Heart left ventricle (tissue), 16 donors: ENCODE measurements at regions not wholly inside any gene's neighbourhood (a gene's known extent, or its start where the extent isn't known, plus 50 kb on each side); places are given as distances from the start of the nearest gene placed in this dataset.
A peak's percentile ranks its signal among the peaks of the same experiment; 100 is the strongest.

ENCODE experiments used
- ATAC-seq, 4 donors: fragments of 200-7000 bp; cut with Tn5 transposase; one replicate each; pipeline ENCODE4 v1.9.1; 2020 to 2022; ENCODE audit warnings: moderate library complexity in 4 of 4, mild to moderate bottlenecking in 3 of 4, moderate number of reproducible peaks in 1 of 4
- DNase-seq, 5 donors: peaks; one replicate each; pipeline ENCODE4 v3.0.0-alpha.2; 2020
- H3K27ac ChIP-seq, 12 donors: fragments of 200-600 bp; sonication (generic) in 4 of 12; one replicate each; pipeline versions ENCODE4 v1.5.0 to v1.8.0; 2016 to 2022; ENCODE audit warnings: mild to moderate bottlenecking in 2 of 12
- H3K27me3 ChIP-seq, 9 donors: fragments of 200-600 bp; sonication (generic) in 2 of 9; one replicate each; pipeline versions ENCODE4 v1.5.1 to v1.8.0; 2016 to 2022; ENCODE audit warnings: mild to moderate bottlenecking in 3 of 9
- H3K36me3 ChIP-seq, 9 donors: fragments of 200-600 bp; sonication (generic) in 2 of 9; one replicate each; pipeline versions ENCODE4 v1.5.0 to v1.8.0; 2018 to 2022; ENCODE audit warnings: mild to moderate bottlenecking in 2 of 9
- H3K4me1 ChIP-seq, 12 donors: fragments of 200-600 bp; sonication (generic) in 4 of 12; one replicate each; pipeline versions ENCODE4 v1.5.0 to v1.8.0; 2016 to 2022; ENCODE audit warnings: mild to moderate bottlenecking in 3 of 12
- H3K4me3 ChIP-seq, 12 donors: fragments of 200-600 bp; sonication (generic) in 4 of 12; one replicate each; pipeline versions ENCODE4 v1.5.0 to v1.8.0; 2017 to 2022; ENCODE audit warnings: mild to moderate bottlenecking in 9 of 12, moderate library complexity in 4 of 12
- H3K9me3 ChIP-seq, 12 donors: fragments of 200-600 bp; sonication (generic) in 4 of 12; one replicate each; pipeline versions ENCODE4 v1.5.0 to v1.8.0; 2016 to 2022; ENCODE audit warnings: mild to moderate bottlenecking in 1 of 12
- POLR2A ChIP-seq, 2 donors: fragments of 450-650 bp; IDR thresholded peaks; one replicate each; pipeline ENCODE4 v1.6.1; 2017; ENCODE audit warnings: antibody characterized with exemption in 2 of 2, mild to moderate bottlenecking in 2 of 2, moderate library complexity in 2 of 2
- WGBS, 4 donors: extraction: QIAGEN DNeasy Blood & Tissue Kit in 2 of 4; methylation state at CpG; one replicate each; pipeline versions ENCODE4 v1.1.5 to v1.1.7; 2013 to 2018; 5-methylcytosine and 5-hydroxymethylcytosine counted together
- intact Hi-C, 10 donors: fragments of 100-400 bp; cut with DNase I; formaldehyde crosslinking; loops; one replicate each; pipeline versions ENCODE4 v1.11.1 to v1.14.2; 2022
- TF ChIP-seq, protein P1 (sequence below), 12 donors: fragments of 200-600 bp; sonication (generic) in 4 of 12; IDR thresholded peaks; one replicate each; pipeline versions ENCODE4 v1.5.0 to v1.8.0; 2018 to 2022; ENCODE audit warnings: antibody characterized with exemption in 12 of 12, mild to moderate bottlenecking in 5 of 12
- donor health status: ischemic (EF 13 %, LVEDD 7.1; RV severe dilation, severe dysfunction).
- donor health status: healthy with polysubstance abuse.
- donor health status: DM: no; HTN: yes; CAD: no.
- donor health status: DM: no; HTN: no; CAD: no.
- donor health status: ischemic (EF 25% LVEDD 6.9; RV normal size, moderate dysfunction).
- donor health status: ischemic (EF 25% LVEDD 5.7; RV mildly dilated, moderate dysfunction).
- donor health status: healthy.
- donor health status: DM: yes; HTN: yes; CAD: no.
- donor health status: ischemic (EF 35%, LVEDD 5.7; RV mildly dilated, moderate dysfunction).
- donor health status: nonischemic (EF 11% LVEDD 7.7; RV severe dilation, severe dysfunction).
- donor health status: DM: yes; HTN: yes; CAD: no.
- donor health status: PGD.
- donor health status: ischemic (EF 29% LVEDD 5.4; RV normal size, mild dysfunction).
- donor health status: nonischemic (EF 23%, LVEDD 6.1; RV moderate dilation, normal function).

DNA sequence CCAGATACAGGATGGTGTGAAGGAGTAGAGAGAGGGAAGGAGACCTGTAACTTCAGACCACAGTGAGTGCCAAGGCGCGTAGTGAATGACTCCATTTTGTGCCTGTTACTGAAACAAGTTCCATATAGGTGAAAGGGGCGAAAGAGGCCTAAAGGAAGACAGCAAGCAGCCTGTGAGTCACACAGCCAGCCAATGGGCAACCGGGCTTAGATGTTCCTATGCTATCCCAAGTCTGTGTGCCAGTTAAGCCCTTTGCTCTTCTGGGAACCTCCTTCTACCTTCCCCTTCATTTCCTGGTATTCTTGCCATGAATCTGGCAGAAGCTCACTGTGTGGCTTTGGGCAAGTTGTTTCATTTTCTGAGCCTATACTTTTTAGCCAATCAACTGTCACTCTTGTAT lies 161.8 kb upstream of the LDB2 start:
- H3K27me3 ChIP-seq = no peaks in the 10 kb centered on the region
- ATAC-seq = no peak
- H3K36me3 ChIP-seq = no peaks in the 10 kb centered on the region
- WGBS, 4 donors = 93 to 98% (median 95%) methylated on average over 4 of the region's 4 CpGs
- no peak overlapping the region for H3K4me3 ChIP-seq
- intact Hi-C loops = no loop called here
- no peaks in the 10 kb centered on the region for H3K9me3 ChIP-seq
- TF ChIP-seq, protein P1, sequence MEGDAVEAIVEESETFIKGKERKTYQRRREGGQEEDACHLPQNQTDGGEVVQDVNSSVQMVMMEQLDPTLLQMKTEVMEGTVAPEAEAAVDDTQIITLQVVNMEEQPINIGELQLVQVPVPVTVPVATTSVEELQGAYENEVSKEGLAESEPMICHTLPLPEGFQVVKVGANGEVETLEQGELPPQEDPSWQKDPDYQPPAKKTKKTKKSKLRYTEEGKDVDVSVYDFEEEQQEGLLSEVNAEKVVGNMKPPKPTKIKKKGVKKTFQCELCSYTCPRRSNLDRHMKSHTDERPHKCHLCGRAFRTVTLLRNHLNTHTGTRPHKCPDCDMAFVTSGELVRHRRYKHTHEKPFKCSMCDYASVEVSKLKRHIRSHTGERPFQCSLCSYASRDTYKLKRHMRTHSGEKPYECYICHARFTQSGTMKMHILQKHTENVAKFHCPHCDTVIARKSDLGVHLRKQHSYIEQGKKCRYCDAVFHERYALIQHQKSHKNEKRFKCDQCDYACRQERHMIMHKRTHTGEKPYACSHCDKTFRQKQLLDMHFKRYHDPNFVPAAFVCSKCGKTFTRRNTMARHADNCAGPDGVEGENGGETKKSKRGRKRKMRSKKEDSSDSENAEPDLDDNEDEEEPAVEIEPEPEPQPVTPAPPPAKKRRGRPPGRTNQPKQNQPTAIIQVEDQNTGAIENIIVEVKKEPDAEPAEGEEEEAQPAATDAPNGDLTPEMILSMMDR (IDR thresholded peaks at IDR 0.05) = no peak
- TF ChIP-seq POLR2A (IDR thresholded peaks at IDR 0.05) = no peak
- peak overlapping the region in 2 of 12 donors; percentile 24 to 50 for H3K27ac ChIP-seq
- DNase-seq = no peak
- H3K4me1 ChIP-seq = peaks cover 0 to 22% (median 0%) of the 10 kb centered on the region in 12 donors

DNA sequence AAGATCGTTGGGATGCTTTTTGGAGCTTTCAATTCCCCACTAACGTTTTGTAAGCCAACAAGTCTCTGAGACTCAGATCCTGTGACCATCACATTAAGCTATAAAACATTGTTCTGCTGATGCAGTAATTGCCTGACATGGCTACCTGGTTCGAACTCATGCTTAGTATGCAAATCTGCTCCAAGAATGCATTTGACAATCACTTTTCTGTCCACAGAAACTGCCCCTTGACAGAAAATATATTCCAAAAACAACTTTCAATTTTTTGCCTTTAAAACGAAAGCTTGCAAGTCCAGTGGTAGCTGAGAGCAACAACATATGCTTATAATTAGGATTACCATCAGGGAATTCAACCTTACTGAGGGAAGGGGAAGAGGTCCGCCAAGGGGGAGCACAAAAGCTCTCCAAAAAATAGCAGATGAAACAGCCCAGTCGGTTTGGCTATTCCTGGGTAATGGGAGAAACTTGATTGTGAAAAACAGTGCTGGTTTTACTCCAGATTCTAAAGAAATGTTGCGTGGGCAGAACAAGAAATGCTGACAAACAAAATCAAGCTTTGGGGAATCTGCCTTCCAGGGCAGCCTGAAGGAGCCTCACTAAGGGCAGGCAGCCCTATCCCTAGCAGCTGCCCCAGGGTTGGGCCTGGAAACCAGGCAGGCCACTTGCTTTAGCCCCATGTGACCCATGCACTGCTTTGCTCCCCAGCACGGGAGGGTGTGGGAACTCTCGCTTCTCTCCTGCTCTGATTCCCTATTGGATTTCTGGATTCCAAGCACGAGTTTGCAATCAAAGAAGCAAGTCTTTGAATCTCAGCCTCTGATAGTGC lies 160.7 kb upstream of the LDB2 start:
- no peaks in the 10 kb centered on the region for H3K36me3 ChIP-seq
- whole genome bisulfite sequencing, 4 donors = 57 to 70% (median 64%) methylated on average over 10 of the region's 10 CpGs
- intact Hi-C loops = no loop called here
- peaks cover 0 to 19% (median 0%) of the 10 kb centered on the region in 12 donors for H3K4me1 ChIP-seq
- TF ChIP-seq POLR2A (IDR thresholded peaks at IDR 0.05) = no peak
- TF ChIP-seq, protein P1 (IDR thresholded peaks at IDR 0.05) = no peak
- ATAC-seq = peak in 3 of 4 donors; percentile 49 to 72 (median 69)
- peak overlapping the region in 8 of 12 donors; percentile 7 to 54 (median 28) for H3K27ac ChIP-seq
- no peaks in the 10 kb centered on the region for H3K9me3 ChIP-seq
- H3K27me3 ChIP-seq = no peaks in the 10 kb centered on the region
- peak overlapping the region in 5 of 12 donors; percentile 6 to 36 (median 14) for H3K4me3 ChIP-seq
- DNase-seq = peak in 3 of 5 donors; percentile 21 to 68 (median 34)

DNA sequence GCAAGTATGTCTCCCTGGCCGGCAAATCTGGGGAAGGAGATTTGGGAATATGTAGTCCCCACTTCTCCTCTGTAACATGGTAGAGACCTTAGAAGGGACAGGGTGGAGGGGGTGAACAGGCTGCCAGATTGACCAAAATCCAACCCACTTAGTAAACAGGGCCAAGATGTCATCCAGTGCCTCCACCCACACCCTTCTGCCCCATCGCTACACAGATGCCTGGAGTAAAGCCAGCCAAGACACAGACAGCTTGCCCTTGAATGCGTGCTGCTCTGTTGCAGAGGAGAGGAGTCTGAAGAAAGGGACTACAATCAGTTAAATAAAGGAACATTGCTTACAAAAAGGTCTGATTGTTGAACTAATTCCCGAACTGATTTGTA lies 160.1 kb upstream of the LDB2 start:
- WGBS, 4 donors = 63 to 70% (median 68%) methylated on average over 4 of the region's 4 CpGs
- TF ChIP-seq, protein P1 (IDR thresholded peaks at IDR 0.05) = no peak
- no peak for TF ChIP-seq POLR2A (IDR thresholded peaks at IDR 0.05)
- DNase-seq = peak in 2 of 5 donors; percentile 29 to 66
- ATAC-seq = peak in 3 of 4 donors; percentile 41 to 66 (median 55)
- H3K27ac ChIP-seq = peak overlapping the region in 6 of 12 donors; percentile 7 to 54 (median 16)
- peak overlapping the region in 3 of 12 donors; percentile 6 to 36 (median 16) for H3K4me3 ChIP-seq
- intact Hi-C loops = no loop called here
- H3K36me3 ChIP-seq = no peaks in the 10 kb centered on the region
- no peaks in the 10 kb centered on the region for H3K27me3 ChIP-seq
- peaks cover 0 to 18% (median 0%) of the 10 kb centered on the region in 12 donors for H3K4me1 ChIP-seq
- no peaks in the 10 kb centered on the region for H3K9me3 ChIP-seq

DNA sequence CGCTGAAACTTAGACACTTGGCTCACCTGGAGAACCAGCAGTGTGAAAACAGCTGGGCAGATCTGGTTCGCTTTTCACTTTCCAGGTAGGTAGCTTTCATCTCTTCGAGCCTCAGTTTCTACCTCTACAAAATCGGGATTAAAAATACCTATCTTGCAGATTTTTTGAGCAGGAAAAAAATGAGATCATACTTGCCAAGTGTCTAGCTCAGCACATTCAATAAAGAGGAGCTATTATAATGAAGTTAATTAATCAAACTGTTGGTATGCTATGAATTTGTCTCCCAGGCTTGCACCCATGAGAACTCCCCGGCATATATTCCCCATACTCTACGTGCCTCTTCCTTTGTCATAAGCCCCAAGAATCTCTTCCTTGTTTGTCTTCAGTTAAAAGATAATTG lies 158.6 kb upstream of the LDB2 start:
- 94 to 97% (median 96%) methylated on average over 6 of the region's 6 CpGs for WGBS, 4 donors
- H3K27ac ChIP-seq = no peak overlapping the region
- DNase-seq (no peak), ATAC-seq (no peak)
- intact Hi-C loops = no loop called here
- no peaks in the 10 kb centered on the region for H3K27me3 ChIP-seq
- no peaks in the 10 kb centered on the region for H3K9me3 ChIP-seq
- H3K4me1 ChIP-seq = peaks cover 0 to 18% (median 0%) of the 10 kb centered on the region in 12 donors
- no peaks in the 10 kb centered on the region for H3K36me3 ChIP-seq
- H3K4me3 ChIP-seq = no peak overlapping the region
- TF ChIP-seq POLR2A (IDR thresholded peaks at IDR 0.05) = no peak
- TF ChIP-seq, protein P1 (IDR thresholded peaks at IDR 0.05) = no peak
